Activated CD4-positive, alpha-beta memory T cell treated with anti-CD3 and anti-CD28 coated beads, Interleukin-2, amount 10 ng/mL, durations not matched to agents 7 days and 5 days (primary cell): ENCODE measurements at regions not wholly inside any gene's neighbourhood (a gene's known extent, or its start where the extent isn't known, plus 50 kb on each side); places are given as distances from the start of the nearest gene placed in this dataset.

Experiments used
- CTCF ChIA-PET: fragments of 350-600 bp; sonication (Branson Sonifier 250); formaldehyde crosslinking; loops from one replicate; lab custom pipeline; 2021; ENCODE audit warnings: antibody characterized with exemption, inconsistent platforms; lab: Charles Lee
- POLR2A ChIA-PET: fragments of 350-600 bp; sonication (Branson Sonifier 250); formaldehyde crosslinking; loops from one replicate; lab custom pipeline; 2021; ENCODE audit warnings: antibody characterized with exemption; lab: Charles Lee
- DNase-seq: peaks from one replicate; pipeline ENCODE4 v3.0.0-alpha.2; 2020
- H3K27ac Mint-ChIP-seq: one replicate; pipeline ENCODE4 v1.8.0; 2021; ENCODE audit warnings: mild to moderate bottlenecking, mixed read lengths
- H3K27me3 Mint-ChIP-seq: one replicate; pipeline ENCODE4 v1.8.0; 2021; ENCODE audit warnings: mixed read lengths
- H3K36me3 Mint-ChIP-seq: one replicate; pipeline ENCODE4 v1.8.0; 2021; ENCODE audit warnings: low read depth, mixed read lengths
- H3K4me1 Mint-ChIP-seq: one replicate; pipeline ENCODE4 v1.8.0; 2021; ENCODE audit warnings: mixed read lengths
- H3K4me3 Mint-ChIP-seq: one replicate; pipeline ENCODE4 v1.8.0; 2021; ENCODE audit warnings: mild to moderate bottlenecking, mixed read lengths
- H3K9me3 Mint-ChIP-seq: one replicate; pipeline ENCODE4 v1.8.0; 2021; ENCODE audit warnings: mixed read lengths

GRCh38 chr22:40120848-40121247 lies 56.9 kb upstream of the TNRC6B start:
- ChIA-PET POLR2A (no interaction called here), CTCF (no interaction called here)
- Mint-ChIP-seq H3K36me3 (no peaks in the 10 kb centered on the region), H3K4me1 (peaks cover 25% of the 10 kb centered on the region), H3K4me3 (no peak overlapping the region), H3K27me3 (no peaks in the 10 kb centered on the region), H3K27ac (no peak overlapping the region), H3K9me3 (no peaks in the 10 kb centered on the region)
- DNase-seq, result no peak

DNA sequence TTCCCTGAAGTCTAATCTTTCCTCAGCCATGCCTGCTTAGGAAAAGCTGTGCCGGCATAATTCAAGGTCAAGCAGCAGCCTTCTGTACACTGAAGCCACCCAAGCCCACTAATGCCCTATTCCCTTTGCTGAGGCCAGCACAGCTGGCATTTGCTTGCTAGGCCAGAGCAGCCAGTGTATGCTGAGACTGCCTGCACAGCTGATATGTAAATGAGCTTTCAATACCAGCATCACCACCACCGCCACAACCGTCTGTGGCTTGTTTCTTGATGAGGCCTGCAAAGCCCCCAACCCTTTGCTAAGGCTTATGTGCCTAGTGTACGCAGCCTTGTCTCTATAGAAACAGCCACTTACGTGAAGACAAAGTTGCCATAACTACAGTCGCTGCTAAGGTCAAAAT lies 56.3 kb upstream of the TNRC6B start:
- POLR2A ChIA-PET, result interaction anchor here (0.7 kb wide), 1 partner anchor 77 kb away, joined by 3 read pairs; no protein-coding TSS in a partner anchor
- Mint-ChIP-seq H3K27me3 (no peaks in the 10 kb centered on the region), H3K9me3 (no peaks in the 10 kb centered on the region), H3K36me3 (no peaks in the 10 kb centered on the region), H3K4me1 (peaks cover 19% of the 10 kb centered on the region), H3K4me3 (no peak overlapping the region), H3K27ac (no peak overlapping the region)
- no peak for DNase-seq
- CTCF ChIA-PET, result no interaction called here

DNA sequence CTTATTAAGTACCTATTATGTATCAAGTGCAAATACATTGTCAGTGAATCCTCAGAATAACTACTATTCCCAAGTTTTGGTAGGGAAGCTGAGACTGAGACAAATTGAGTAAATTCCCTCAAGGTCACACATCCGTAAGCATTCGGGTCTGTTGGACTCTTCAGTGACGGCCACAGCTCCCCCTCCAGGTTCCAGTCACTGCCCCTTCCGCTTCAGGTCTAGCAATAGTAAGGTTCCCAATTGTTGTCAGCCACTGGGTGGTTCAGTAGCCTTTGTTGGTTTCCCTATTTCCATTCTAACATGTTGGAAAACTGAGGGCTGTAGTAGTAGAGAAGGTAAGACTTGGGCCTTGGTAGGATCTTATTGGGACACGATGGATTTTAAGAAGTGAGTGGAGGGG lies 54.9 kb upstream of the TNRC6B start:
- POLR2A ChIA-PET, result interaction anchor here (1.4 kb wide), 1 partner anchor 28 kb away, joined by 3 read pairs; no protein-coding TSS in a partner anchor
- Mint-ChIP-seq H3K4me1 (peaks cover 10% of the 10 kb centered on the region), H3K27ac (no peak overlapping the region)

DNA sequence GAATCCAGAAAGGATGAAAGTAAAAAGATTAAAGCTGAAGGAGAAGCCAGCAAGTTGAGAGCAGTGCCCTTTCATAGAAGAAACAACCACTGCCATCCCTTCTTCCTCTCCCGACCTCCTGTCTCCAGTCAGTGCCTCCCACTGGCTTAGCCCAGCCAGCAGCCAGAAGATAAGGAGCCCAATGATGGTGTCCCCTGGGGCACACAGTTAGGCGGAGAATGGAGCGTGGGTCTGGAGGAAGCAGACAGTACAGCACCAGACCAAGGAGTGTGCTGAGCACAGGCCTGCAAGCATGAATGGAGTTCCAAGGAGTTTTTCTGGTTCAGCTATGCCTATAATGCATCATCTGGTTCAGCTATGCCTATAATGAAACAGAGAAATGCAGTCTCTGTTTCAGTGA lies 54.3 kb upstream of the TNRC6B start:
- peaks cover 13% of the 10 kb centered on the region for H3K4me1 Mint-ChIP-seq
- no peaks in the 10 kb centered on the region for H3K27me3 Mint-ChIP-seq
- H3K9me3 Mint-ChIP-seq, result no peaks in the 10 kb centered on the region
- POLR2A ChIA-PET, result interaction anchor here (1.4 kb wide), 1 partner anchor 28 kb away, joined by 3 read pairs; no protein-coding TSS in a partner anchor
- no peak for DNase-seq
- H3K4me3 Mint-ChIP-seq, result no peak overlapping the region
- H3K27ac Mint-ChIP-seq, result no peak overlapping the region
- CTCF ChIA-PET, result interaction anchor here (0.6 to 0.7 kb wide), 2 partner anchors 9 to 134 kb away, joined by 3 read pairs; no protein-coding TSS in a partner anchor
- peaks cover 4% of the 10 kb centered on the region for H3K36me3 Mint-ChIP-seq

More for the DNA sequence above, 54.9 kb upstream of the TNRC6B start:
- DNase-seq, result no peak
- H3K9me3 Mint-ChIP-seq, result no peaks in the 10 kb centered on the region
- CTCF ChIA-PET, result no interaction called here
- H3K27me3 Mint-ChIP-seq, result no peaks in the 10 kb centered on the region
- H3K4me3 Mint-ChIP-seq, result no peak overlapping the region
- peaks cover 4% of the 10 kb centered on the region for H3K36me3 Mint-ChIP-seq
